CD4-positive, alpha-beta T cell (primary cell): ENCODE measurements at regions not wholly inside any gene's neighbourhood (a gene's known extent, or its start where the extent isn't known, plus 50 kb on each side); places are given as distances from the start of the nearest gene placed in this dataset.

Experiments used
- ATAC-seq: fragments of 200-7000 bp; cut with Tn5 transposase; one replicate; pipeline ENCODE4 v1.10.0; 2022; ENCODE audit warnings: mild to moderate bottlenecking; ENCODE audit not compliant: poor library complexity
- CTCF ChIA-PET: fragments of 350-600 bp; sonication (Branson Sonifier 250); formaldehyde crosslinking; loops from one replicate; lab custom pipeline; 2021; ENCODE audit warnings: antibody characterized with exemption, inconsistent platforms; lab: Charles Lee
- POLR2A ChIA-PET: fragments of 350-600 bp; sonication (Branson Sonifier 250); formaldehyde crosslinking; loops from one replicate; lab custom pipeline; 2021; ENCODE audit warnings: antibody characterized with exemption, inconsistent platforms; lab: Charles Lee
- DNase-seq, 14 experiments: peaks; one replicate each; pipeline ENCODE4 v3.0.0-alpha.2; 2013 to 2020; ENCODE audit warnings: mixed read lengths in 2 of 14
- H3K27ac ChIP-seq, 2 donors: one replicate each; pipeline versions ENCODE4 v1.5.1 to v1.7.0; 2013; ENCODE audit warnings: low read length in 2 of 2, low read depth in 1 of 2, mild to moderate bottlenecking in 1 of 2
- H3K27me3 ChIP-seq, 2 experiments: 1 replicate in 1 of 2; 2 replicates in 1 of 2; pipeline versions ENCODE4 v1.6.1 to v1.7.0; 2013; ENCODE audit warnings: low read length in 2 of 2, control low read depth in 1 of 2, mild to moderate bottlenecking in 1 of 2, moderate library complexity in 1 of 2; ENCODE audit not compliant: insufficient read depth in 2 of 2, control insufficient read depth in 1 of 2
- H3K36me3 ChIP-seq: one replicate; pipeline ENCODE4 v1.6.1; 2013; ENCODE audit warnings: low read length, control low read depth; ENCODE audit not compliant: insufficient read depth
- H3K4me1 ChIP-seq: one replicate; pipeline ENCODE4 v1.6.1; 2013; ENCODE audit warnings: low read length, control low read depth; ENCODE audit not compliant: insufficient read depth
- H3K4me3 ChIP-seq: one replicate; pipeline ENCODE4 v1.5.1; 2013; ENCODE audit warnings: mild to moderate bottlenecking, low read length, moderate library complexity
- H3K9me3 ChIP-seq, 2 experiments: 1 replicate in 1 of 2; 2 replicates in 1 of 2; pipeline versions ENCODE4 v1.6.1 to v1.7.0; 2013; ENCODE audit warnings: low read length in 2 of 2, mild to moderate bottlenecking in 2 of 2, control low read depth in 1 of 2, moderate library complexity in 1 of 2; ENCODE audit not compliant: control insufficient read depth in 1 of 2, insufficient read depth in 1 of 2
- H3K27ac Mint-ChIP-seq: one replicate; pipeline ENCODE4 v1.8.0; 2020; ENCODE audit warnings: mixed read lengths
- H3K27me3 Mint-ChIP-seq: one replicate; pipeline ENCODE4 v1.8.0; 2021; ENCODE audit warnings: mixed read lengths
- H3K36me3 Mint-ChIP-seq: one replicate; pipeline ENCODE4 v1.8.0; 2021; ENCODE audit warnings: low read depth, mixed read lengths
- H3K4me1 Mint-ChIP-seq: one replicate; pipeline ENCODE4 v1.8.0; 2021; ENCODE audit warnings: low read depth, mixed read lengths
- H3K4me3 Mint-ChIP-seq: one replicate; pipeline ENCODE4 v1.8.0; 2020; ENCODE audit warnings: mild to moderate bottlenecking, mixed read lengths
- H3K9me3 Mint-ChIP-seq: one replicate; pipeline ENCODE4 v1.8.0; 2020; ENCODE audit warnings: mixed read lengths
- CTCF ChIP-seq: fragments of 200-600 bp; IDR thresholded peaks from one replicate; pipeline ENCODE4 v1.8.0; 2022; ENCODE audit warnings: antibody characterized with exemption, mild to moderate bottlenecking
- intact Hi-C, 2 experiments: fragments of 100-400 bp; cut with DNase I in 1 of 2; cut with micrococcal nuclease in 1 of 2; formaldehyde crosslinking; loops; one replicate each; pipeline versions ENCODE4 v1.15.1 to v1.9.0; 2023 to 2025; cut with DNase I, micrococcal nuclease

GRCh38 chr1:63115527-63115926, 206.8 kb upstream of the FOXD3 start:
- Mint-ChIP-seq H3K27me3 (peaks cover 16% of the 10 kb centered on the region), H3K4me3 (no peak overlapping the region), H3K9me3 (no peaks in the 10 kb centered on the region), H3K4me1 (no peaks in the 10 kb centered on the region), H3K36me3 (no peaks in the 10 kb centered on the region), H3K27ac (no peak overlapping the region)
- CTCF ChIA-PET: no interaction called here
- no peak for TF ChIP-seq CTCF
- H3K4me3 ChIP-seq: no peak overlapping the region
- no peak for ATAC-seq
- H3K36me3 ChIP-seq: no peaks in the 10 kb centered on the region
- H3K27ac ChIP-seq: no peak overlapping the region
- intact Hi-C loops: no loop called here
- DNase-seq: no peak
- POLR2A ChIA-PET: no interaction called here
- no peaks in the 10 kb centered on the region for H3K9me3 ChIP-seq
- H3K27me3 ChIP-seq: no peaks in the 10 kb centered on the region
- H3K4me1 ChIP-seq: no peaks in the 10 kb centered on the region

- Mint-ChIP-seq H3K27ac (no peak overlapping the region), H3K4me3 (no peak overlapping the region), H3K9me3 (no peaks in the 10 kb centered on the region), H3K27me3 (peaks cover 13% of the 10 kb centered on the region), H3K4me1 (no peaks in the 10 kb centered on the region), H3K36me3 (no peaks in the 10 kb centered on the region)
- Histone ChIP-seq H3K9me3 (no peaks in the 10 kb centered on the region), H3K27ac (no peak overlapping the region), H3K4me3 (no peak overlapping the region), H3K4me1 (no peaks in the 10 kb centered on the region), H3K27me3 (no peaks in the 10 kb centered on the region), H3K36me3 (no peaks in the 10 kb centered on the region)
- ChIA-PET POLR2A (no interaction called here), CTCF (no interaction called here)
- DNase-seq (no peak), ATAC-seq (no peak)
- intact Hi-C loops: no loop called here
- TF ChIP-seq CTCF: no peak
These were observed 206.4 kb upstream of the FOXD3 start for GRCh38 chr1:63116016-63116415.

GRCh38 chr1:63119575-63120155, 202.7 kb upstream of the FOXD3 start:
- Histone ChIP-seq H3K27me3 (no peaks in the 10 kb centered on the region), H3K4me1 (no peaks in the 10 kb centered on the region), H3K9me3 (no peaks in the 10 kb centered on the region), H3K36me3 (no peaks in the 10 kb centered on the region), H3K4me3 (no peak overlapping the region), H3K27ac (no peak overlapping the region)
- TF ChIP-seq CTCF: no peak
- H3K9me3 Mint-ChIP-seq: no peaks in the 10 kb centered on the region
- ATAC-seq: no peak
- no peak for DNase-seq
- no peaks in the 10 kb centered on the region for H3K4me1 Mint-ChIP-seq
- intact Hi-C loops: no loop called here
- H3K4me3 Mint-ChIP-seq: no peak overlapping the region
- peaks cover 18% of the 10 kb centered on the region for H3K27me3 Mint-ChIP-seq
- no peaks in the 10 kb centered on the region for H3K36me3 Mint-ChIP-seq
- CTCF ChIA-PET: no interaction called here
- POLR2A ChIA-PET: no interaction called here
- H3K27ac Mint-ChIP-seq: no peak overlapping the region
